Astrocyte (in vitro differentiated cells and primary cell): ENCODE measurements at regions not wholly inside any gene's neighbourhood (a gene's known extent, or its start where the extent isn't known, plus 50 kb on each side); places are given as distances from the start of the nearest gene placed in this dataset.

Experiments
- CTCF ChIP-seq: IDR thresholded peaks from 2 replicates; pipeline ENCODE4 v1.5.1; 2011; ENCODE audit warnings: low read depth, mild to moderate bottlenecking, inconsistent platforms, low read length, moderate library complexity; ENCODE audit not compliant: insufficient read depth
- EZH2 ChIP-seq: IDR thresholded peaks from 2 replicates; pipeline ENCODE4 v1.6.1; 2012; ENCODE audit warnings: mild to moderate bottlenecking, low read length, inconsistent platforms; ENCODE audit not compliant: insufficient read depth

GRCh38 chr3:152192936-152193672 lies 75.6 kb upstream of the MBNL1 start:
- no peak for TF ChIP-seq CTCF
- TF ChIP-seq EZH2: no peak
